TTC549 (cell line): ENCODE measurements at regions not wholly inside any gene's neighbourhood (a gene's known extent, or its start where the extent isn't known, plus 50 kb on each side); places are given as distances from the start of the nearest gene placed in this dataset.

ENCODE experiments used
- FAIRE-seq: peaks from 2 replicates; lab custom pipeline; 2012; peaks lifted over from hg19 to GRCh38; lab: Jason Lieb, UNC

DNA sequence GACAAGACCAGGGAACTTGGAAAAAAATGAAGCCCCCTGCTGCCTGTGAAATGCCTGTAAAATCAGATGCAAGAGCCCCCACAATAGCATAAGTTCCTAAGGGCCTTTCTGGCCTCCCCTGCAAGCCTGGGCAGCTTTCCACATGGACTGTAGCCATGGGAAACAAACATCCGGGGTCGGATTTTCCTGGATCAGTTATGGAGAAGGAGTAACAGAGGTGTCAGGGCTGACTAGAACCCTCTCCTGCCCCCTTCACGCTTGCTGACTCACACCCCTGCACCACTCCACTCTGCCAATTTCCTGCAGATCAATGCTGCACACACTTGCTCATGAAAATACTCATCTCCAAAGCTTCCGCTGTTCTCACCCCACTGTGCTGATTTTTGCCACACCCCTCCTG lies 258.6 kb downstream of the CBLN1 start:
- no peak for FAIRE-seq

DNA sequence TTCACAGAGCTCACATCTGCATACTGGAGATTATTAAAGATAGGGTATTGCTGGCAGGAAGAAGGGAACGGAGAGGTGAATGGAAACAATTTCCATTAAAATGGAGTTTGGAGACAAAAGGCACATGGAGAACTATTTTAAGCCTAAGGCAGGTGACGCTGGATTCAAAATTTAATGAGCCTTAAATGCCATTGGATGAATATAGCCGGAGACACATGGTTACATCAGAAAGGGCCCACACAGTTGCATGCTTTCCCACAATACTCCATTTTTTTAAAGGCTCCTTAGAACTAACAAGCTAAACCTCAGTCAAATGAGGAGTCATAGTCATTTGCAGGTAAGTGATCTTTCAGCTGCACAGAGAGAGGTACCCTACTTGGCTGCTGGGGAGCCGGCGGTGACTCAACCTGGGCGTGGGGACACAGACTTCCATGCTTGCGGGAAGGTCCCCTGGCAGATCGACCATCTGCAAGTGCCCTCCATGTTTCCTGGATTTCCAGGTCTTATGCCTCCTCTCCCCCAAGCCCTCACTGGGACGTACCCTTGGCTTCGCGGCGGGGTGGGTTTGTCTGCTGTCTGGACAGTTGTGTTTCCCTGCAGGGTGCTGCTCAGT lies 259.2 kb downstream of the CBLN1 start:
- no peak for FAIRE-seq

DNA sequence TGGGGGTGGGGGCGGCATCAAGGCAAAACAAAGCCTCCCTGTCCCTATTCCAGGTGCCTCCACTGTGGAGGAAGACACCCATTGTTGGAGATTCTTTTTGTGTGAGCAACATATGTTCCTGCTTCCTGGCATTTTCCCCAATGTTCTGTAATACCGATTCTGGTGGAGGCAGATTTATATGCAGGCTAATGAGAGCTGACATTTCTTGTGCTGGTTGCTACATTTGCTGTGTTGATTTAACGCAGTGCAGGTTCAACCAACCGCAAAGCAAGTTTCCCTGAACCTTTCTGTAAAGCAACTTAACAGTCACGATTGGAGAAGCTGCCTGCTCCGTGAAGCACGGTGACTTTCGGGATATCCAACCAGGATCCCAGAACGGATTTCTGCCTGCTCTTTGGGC lies 260.5 kb downstream of the CBLN1 start:
- FAIRE-seq, result no peak

DNA sequence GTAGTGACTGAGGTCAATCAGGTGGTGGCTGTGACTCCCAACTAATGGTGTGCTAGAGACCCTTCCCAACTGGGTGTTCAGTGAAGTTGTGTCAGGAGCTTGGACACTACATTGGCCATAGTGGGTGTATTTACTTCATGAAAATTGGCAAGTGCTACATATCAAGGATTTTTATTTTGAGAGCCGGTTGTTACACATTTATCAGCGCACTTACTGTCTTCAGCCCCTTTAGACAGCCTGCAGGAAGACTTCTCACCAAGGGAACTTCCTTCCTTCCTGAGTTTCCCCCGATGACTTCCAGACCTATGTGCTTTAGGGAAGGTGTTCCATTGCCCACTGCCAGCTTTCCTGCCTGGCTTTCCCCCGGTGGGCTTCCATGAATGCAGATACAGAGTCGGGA lies 261.2 kb downstream of the CBLN1 start:
- no peak for FAIRE-seq

DNA sequence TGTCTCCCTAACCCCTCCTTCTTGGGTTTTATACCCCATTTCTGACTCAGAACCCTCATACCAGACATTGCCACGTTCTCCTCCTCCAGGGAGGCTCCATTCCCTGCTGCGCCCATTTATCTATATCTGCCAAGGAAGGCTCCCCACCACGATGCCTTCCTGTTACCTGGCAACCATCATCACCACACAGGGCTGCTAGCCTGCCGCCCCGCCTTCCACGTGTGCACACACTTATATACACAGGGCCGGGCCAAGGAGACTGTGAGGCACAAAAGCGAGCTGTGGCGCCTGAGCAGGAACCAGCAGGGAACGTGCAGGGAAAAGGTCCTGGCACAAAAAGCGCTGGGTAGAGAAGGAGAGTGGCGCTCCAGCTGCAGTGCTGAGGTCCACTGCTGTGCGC lies 261.8 kb downstream of the CBLN1 start:
- no peak for FAIRE-seq

DNA sequence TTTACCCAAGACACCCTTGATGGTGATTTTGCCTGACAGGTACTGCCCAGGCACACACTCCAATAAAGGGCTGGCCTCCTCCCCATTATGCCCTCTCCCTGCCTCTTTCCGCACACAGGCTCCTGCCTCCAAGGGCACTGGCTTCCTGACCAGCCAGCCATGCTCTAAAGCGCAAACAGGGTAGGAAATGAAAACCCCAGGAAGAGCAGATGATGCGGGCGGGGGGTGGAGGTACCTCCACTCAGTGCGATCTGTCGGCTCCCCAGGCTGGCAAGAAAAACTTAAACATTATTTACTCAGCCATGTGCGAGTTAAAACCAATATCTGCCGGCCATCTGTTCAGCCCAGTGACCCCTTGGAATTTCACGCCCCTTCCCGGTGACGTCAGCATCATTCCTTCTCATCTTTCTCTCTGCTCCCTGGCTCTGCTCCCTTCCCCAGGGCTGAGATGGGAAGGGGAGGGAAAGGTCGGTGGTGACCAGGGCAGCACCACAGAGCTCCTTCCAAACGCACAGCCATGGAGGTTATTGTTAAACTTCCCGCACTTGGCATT lies 262.5 kb downstream of the CBLN1 start:
- no peak for FAIRE-seq

DNA sequence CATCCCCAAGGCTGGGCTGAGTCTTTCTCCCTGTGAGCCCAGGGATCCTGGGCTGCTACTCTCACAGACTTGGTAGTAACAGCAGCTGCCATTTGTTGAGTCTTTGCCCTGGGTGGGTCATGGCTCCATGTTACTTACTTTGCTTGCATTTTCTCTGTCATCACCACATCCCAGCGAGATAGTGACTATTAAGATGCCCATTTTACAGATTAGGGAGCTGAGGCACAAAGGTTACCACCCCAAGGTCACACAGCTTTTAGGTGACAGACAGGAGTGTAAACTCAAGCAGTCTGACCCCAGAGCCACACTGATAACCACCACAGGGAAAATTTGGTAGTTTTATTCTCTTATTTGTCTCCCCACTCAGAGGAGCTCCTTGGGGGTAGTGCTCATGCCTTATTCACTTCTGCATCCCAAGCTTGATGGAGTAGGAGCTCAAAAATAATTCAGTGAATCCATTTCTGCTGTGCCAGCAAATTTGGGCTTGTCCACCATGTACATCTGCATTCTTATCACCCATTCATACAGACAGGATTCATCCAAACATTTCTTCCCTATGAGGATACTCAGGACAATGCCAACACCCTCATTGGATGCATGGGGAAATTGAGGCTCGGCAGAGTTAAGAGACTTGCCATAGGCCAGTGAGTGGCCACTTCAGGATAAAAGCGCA lies 263.2 kb downstream of the CBLN1 start:
- FAIRE-seq, result no peak

DNA sequence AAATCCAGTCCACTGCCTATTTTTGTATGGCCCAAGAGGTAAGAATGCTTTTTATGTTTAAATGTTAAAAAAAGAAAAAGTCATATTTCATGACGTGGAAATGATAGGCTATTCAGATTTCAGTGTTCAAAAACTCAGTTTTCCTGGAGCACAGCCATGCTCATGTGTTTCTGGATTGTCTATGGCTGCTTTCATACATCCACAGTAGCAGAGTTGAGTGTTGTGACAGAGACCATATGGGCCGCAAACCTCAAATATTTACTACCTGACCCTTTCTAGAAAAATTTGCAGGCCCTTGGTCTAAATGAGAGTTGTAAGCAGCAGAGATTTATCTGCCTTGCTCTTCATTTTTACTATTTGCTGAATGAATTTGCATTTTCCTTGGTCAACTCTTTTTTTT lies 264.1 kb downstream of the CBLN1 start:
- no peak for FAIRE-seq

DNA sequence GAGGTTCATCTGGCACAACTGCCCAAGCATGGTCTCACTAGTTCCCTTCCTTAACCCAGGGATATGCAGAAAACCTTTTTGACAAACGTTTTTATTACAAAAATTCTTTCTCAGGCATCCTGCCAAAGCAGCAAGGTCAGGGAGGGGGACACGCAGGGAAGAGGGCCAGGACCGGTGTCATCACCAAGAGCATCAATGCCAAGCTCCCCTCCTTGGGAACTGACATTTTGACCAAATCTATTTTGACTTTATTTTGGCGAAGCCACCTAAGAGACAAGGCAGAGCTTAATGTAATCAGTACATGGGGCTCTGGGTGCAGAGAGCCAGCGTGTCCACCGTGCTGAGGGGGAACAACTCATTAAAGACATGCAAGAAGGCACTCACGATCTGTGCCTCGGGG lies 265.2 kb downstream of the CBLN1 start:
- no peak for FAIRE-seq

DNA sequence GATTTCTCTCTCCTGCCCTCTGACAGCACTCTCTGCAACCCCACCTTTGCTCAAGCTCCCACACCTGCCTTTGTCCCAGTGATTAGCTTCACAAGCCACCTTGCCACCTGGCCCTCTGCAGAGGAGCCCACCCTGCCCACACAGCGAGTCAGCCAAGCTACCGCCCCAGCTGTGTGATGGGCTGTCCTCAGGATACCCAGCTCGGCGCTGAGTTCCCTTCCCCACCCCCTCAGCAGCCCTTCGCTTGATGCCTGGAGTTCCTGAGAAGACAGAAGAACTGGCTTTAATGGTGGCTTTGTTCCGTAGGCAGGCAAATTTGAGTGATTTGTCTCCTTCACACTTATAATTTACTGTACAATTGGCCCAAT lies 266.4 kb downstream of the CBLN1 start:
- FAIRE-seq, result no peak

DNA sequence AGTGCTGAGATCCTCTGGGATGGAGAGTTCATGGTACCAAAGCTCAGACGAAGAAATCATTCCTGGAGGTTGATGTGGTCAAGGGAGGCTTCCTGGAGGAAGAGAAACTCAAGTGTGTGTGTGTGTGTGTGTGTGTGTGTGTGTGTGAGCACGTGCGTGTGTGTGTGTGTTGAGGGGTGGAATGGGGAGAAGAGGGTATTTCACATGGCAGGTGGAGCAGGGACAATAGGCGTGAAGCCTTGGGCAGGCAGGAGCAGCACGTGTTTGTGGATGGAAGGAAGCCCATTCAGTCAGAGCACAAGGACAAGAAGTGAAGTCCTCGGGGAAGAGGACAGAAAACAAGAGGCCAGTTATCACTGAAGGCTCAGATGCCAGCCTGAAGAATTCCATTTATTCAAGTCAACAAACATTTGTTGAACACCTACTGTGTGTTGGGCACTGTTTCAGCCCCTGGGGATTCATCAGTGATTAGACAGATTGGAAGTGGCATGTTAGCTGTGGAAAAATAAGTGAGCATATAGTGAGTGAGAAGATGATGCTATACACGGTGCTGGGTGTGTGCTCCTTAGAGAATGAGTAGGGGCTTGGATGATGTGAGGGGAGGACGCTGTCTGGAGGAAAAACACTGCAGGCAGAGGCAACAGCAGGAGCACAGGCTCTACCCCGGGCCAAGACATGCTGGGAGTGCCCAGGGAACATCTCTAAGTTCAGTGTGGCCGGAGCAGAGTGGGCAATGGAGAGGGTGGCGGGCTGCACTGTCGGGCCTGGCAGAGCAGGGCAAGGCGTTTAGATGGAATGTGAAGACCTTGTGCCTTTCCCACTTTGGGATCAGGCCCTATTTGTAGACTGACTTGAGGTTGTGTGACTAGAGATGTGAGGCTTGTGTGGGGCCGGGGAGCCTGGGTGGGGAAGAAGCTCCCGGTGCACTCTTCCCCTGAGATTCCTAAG lies 267.1 kb downstream of the CBLN1 start:
- FAIRE-seq, result no peak

DNA sequence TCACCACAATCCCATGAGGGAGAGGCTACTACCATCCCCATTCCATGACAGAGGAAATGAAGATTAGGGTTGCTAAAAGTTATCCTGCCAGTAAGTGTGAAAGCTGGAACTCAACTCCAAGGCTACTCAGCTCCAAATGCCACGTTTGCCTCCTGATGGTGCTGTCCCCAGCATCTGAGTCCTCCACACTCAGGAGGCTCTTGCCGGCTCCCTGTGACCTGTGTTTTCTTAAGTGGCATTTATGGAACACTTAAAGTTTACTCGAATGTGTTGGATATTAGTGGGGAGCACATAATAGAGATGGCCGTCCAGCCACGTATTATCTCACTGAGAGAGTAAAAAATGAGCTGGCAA lies 267.9 kb downstream of the CBLN1 start:
- no peak for FAIRE-seq

DNA sequence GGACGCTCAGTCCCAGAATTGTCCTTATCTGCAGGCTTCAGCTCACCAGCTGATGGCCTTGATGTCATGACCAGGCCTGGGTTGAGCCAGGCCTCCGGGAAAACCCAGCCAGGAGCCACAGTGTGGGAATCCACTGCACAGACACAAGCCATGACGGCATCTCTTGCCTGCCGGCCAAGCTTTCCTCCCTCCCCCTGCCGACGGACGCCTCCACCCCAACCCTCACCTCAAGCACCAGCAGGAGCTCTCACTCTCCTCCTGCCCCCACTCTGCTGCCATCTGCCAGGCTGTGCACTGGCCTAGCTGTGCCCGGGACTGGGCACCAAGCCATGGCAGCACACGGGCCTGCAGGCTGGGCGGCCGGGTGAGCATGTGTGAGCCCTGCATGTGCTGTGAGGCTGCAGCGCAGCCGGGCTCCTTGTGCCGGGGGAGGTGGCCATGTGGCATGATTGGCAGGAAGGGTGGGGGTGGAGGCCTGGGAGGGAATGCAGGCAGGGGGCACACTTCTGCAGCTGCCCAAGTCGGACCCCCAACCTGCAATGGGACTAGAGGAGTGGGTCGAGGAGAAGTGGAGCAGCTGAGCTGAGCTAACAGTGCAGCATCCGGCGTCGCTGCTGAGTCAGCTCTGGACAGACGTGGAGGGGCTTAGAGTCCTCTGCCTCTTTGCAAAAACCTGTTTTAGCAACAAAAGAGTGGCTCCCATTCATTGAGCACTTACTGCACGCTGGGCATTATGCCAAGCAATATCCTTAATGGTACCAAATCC lies 268.5 kb downstream of the CBLN1 start:
- no peak for FAIRE-seq

DNA sequence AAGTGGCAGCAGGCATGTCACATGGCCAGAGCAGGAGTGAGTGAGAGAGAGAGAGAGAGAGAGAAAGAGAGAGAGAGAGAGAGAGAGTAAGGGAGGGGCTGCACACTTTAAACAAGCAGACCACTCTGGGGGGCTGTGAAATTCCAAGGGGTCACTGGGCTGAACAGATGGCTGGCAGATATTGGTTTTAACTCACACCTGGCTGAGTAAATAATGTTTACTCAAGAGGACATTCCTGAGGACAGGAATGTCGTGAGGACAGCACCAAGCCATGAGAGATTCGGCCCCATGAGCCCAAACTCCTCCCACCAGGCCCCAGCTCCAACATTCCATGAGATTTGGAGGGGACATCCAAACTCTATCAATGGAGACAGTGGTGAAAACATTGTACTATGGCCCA lies 269.7 kb downstream of the CBLN1 start:
- no peak for FAIRE-seq

DNA sequence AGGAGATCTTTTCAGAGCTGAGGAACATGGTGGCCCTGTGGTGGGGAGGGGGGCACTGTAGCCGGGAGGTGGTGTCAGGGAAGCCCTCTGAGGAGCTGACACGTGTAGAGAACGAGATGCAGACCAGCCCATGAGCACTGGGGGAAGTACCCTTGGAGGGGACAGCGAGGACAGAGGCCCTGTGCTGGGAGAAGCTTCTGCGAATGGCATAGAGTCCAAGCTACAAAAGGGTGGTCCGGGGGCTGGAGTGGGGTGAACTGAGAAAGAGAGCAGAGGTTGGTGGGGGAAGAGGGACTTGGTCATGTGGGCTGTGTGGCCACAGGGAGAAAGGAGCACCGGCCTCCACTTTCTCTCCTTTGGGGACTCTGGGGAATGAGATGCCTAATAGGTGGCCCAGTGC lies 270.8 kb downstream of the CBLN1 start:
- FAIRE-seq, result no peak

DNA sequence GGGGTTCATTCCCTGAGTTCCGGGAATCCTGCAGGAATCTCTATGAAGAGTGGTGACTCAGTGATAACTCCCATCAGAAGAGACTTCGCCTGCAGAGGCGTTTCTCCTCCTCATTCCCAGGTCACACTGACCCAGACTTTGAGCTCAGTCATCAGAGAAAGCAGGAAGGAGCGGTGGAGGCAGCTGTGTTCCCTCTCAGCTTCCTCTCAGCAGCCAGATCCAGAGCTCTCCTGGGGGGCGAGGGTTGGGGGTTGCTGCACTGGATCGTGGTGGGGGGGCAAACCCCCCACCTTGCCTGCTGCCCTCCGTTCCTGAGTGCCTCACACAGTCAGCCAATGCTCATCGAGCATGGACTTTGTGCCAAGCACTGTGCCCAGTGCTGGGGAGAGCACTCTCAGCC lies 271.2 kb downstream of the CBLN1 start:
- FAIRE-seq, result no peak

DNA sequence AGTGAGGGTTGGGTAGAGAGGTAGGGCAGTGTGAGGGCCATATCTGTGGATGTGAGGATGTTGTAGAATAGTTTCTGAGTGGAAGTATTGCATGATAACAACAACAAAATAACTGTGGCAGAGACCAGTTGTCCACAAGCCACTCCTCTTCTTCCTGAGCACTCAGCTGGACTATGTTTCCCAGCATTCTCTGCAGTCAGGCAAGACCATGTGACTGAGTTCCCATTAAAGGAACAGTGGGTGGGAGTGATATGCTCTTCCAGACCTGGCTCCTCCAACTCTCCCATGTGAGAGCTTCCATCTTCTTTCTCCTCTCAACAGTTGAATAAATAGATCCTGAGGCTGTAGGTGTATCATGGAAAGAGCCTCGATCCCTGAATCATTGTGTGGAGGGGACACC lies 272.4 kb downstream of the CBLN1 start:
- no peak for FAIRE-seq

DNA sequence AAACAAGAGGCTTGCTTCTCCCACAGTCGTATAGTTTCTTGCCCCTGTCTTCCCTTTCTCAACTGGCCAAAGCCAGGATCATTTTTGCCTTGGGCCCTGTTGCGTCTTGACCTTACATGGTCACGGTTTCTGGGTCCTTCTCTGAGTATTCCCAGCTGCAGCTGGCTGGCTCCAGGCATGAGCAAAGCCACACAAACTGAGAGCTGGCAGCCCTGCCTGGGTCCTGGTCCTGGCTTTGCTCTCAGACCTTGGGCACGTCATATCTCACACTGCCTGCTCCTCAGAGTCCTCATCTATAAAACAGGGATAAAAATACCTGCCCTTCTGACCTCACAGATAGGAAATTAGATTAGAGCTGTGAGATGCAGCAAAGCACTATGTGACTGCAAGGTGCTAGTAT lies 277.6 kb downstream of the CBLN1 start:
- FAIRE-seq, result no peak

DNA sequence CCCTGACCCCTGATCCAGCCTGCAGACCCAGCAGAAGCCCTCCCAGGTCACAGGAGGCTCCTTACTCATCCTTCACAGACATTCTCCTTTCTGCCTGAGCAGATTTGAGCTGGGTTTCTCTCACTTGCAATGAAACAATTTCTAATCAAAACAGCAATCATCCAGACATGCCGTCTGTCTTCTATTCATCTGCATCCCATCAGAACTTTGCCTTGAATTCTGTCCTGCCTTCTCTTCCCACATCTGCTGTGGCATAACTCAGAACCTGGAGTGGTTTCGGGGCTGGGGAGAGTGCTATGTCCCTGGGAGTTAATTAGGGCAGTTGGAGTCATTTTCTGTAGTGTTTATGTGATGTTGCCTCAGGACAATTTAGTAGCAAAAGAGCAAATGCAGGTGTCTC lies 278.6 kb downstream of the CBLN1 start:
- FAIRE-seq, result no peak

DNA sequence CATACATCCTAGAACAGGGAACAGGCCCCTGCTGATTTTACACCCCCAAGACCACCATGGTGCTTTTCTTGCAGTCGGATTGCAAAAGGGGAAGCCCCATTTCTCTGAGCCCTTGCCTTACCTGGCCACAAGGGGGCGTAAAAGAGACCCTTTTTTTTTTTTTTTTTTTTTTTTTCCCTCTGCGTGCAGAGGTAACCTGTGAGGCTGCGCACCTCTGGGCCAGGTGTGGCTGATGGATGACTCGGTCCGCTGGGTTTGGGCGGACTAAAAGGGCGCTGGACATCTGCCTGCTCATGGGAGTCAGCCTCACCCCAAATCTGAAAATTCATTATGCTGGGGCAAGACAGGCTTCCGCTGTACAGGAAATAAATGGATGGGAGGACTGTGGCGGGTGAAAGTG lies 281.0 kb downstream of the CBLN1 start:
- no peak for FAIRE-seq

DNA sequence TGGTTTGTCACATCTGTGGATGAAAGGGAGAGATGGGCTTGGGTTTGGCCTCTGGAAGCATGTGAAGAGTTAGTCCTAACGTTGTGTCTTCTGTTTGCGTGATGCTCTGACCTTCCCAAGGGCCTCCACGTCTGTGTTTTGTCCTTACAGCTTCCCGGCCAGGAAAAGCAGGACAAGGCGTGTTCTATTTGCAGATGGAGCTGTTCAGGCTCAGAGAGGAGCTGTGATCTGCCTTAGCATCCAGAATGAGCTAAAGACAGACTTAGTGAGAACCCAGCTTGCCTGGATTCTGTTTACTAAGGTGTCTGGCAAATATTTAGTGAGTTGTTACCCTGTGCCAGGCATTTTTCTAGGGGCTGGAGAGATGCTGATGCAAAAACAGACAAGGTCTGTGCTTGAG lies 282.1 kb downstream of the CBLN1 start:
- FAIRE-seq, result no peak

DNA sequence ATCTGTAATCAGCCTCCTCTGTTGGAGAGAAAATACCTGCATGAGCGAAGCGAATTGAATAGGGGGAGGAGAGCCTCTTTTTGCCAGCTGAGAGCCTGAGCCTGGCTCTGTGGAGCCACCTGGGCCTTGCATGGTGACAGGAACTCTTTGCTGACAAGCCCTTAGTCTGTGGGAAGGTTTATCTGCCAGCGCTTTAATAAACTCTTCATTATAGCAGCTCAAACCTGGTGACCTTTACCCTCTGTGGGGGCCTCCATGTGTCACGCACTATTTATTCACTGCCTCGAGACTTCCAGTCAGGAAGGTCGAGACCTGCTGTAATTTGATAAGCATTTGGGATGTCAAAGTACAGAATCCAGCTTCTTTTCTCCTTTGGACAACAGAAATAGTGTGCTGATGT lies 282.6 kb downstream of the CBLN1 start:
- FAIRE-seq, result no peak

DNA sequence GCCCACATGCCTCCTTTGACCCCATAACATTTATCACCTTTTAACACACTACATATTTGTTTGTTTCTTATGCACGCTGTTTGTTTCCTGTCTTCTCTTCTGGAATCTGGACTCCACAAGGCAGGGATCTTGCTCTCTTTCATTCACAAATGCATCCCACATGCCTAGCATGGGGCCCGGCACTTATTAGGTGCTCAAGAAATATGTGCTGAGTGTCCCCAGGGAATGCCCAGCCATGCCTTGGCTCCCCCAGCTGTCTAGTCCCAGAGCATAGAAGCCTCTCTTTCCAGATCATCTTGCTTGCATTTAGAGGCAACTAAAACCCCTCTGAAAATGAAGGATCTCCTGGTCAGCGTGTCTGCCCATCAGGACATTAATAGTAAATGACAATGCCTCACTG lies 283.7 kb downstream of the CBLN1 start:
- FAIRE-seq, result no peak
